ENCODE measurements at regions not wholly inside any gene's neighbourhood (a gene's known extent, or its start where the extent isn't known, plus 50 kb on each side); places are given as distances from the start of the nearest gene placed in this dataset.

GRCh38 chr13:111456452-111457230, 136.2 kb downstream of the TEX29 start:
- DNase-seq, result no peak

- no peak for DNase-seq
Observed at GRCh38 chr13:111458001-111458531, 137.6 kb downstream of the TEX29 start.

GRCh38 chr13:111458739-111459138, 138.3 kb downstream of the TEX29 start:
- no peak for DNase-seq

- DNase-seq, result no peak
Observed at GRCh38 chr13:111459803-111460547, 139.5 kb downstream of the TEX29 start.

GRCh38 chr13:111460548-111461444, 140.4 kb downstream of the TEX29 start:
- DNase-seq, result no peak

GRCh38 chr13:111461445-111462149, 141.2 kb downstream of the TEX29 start:
- DNase-seq, result no peak

- DNase-seq, result no peak
Observed at GRCh38 chr13:111462221-111462764, 141.9 kb downstream of the TEX29 start.

GRCh38 chr13:111462944-111463343, 142.5 kb downstream of the TEX29 start:
- DNase-seq, result no peak

GRCh38 chr13:111467111-111467890, 146.9 kb downstream of the TEX29 start:
- DNase-seq, result no peak

- DNase-seq, result no peak
Observed at GRCh38 chr13:111468037-111468959, 147.9 kb downstream of the TEX29 start.

- no peak for DNase-seq
Observed at GRCh38 chr13:111469450-111469849, 149.0 kb downstream of the TEX29 start.

GRCh38 chr13:111469916-111470506, 149.6 kb downstream of the TEX29 start:
- DNase-seq, result no peak

GRCh38 chr13:111470933-111471332, 150.5 kb downstream of the TEX29 start:
- no peak for DNase-seq

GRCh38 chr13:111472083-111472482, 151.6 kb downstream of the TEX29 start:
- no peak for DNase-seq

GRCh38 chr13:111472559-111473460, 152.4 kb downstream of the TEX29 start:
- no peak for DNase-seq

- DNase-seq, result no peak
Observed at GRCh38 chr13:111474136-111475002, 153.9 kb downstream of the TEX29 start.

- no peak for DNase-seq
Observed at GRCh38 chr13:111475488-111475887, 155.0 kb downstream of the TEX29 start.

Measured in activated CD4-positive, alpha-beta T cell treated with anti-CD3 and anti-CD28 coated beads, Interleukin-2, amount 50 U/mL, for 4 hours (primary cell).